GM12874 (cell line): ENCODE measurements at regions not wholly inside any gene's neighbourhood (a gene's known extent, or its start where the extent isn't known, plus 50 kb on each side); places are given as distances from the start of the nearest gene placed in this dataset.

Experiments
- CTCF ChIP-seq: IDR thresholded peaks from 2 replicates; pipeline ENCODE4 v1.5.1; 2011; ENCODE audit warnings: low read depth, mild to moderate bottlenecking, control low read depth, low read length, moderate library complexity; ENCODE audit not compliant: insufficient read depth

GRCh38 chr5:67639313-67639712 is 442.7 kb upstream of the CD180 start:
- no peak for TF ChIP-seq CTCF

GRCh38 chr5:67636850-67637524 is 440.4 kb upstream of the CD180 start:
- no peak for TF ChIP-seq CTCF

- no peak for TF ChIP-seq CTCF
These were observed 439.5 kb upstream of the CD180 start for GRCh38 chr5:67636091-67636490.

- no peak for TF ChIP-seq CTCF
These were observed 426.5 kb upstream of the CD180 start for GRCh38 chr5:67623078-67623477.

GRCh38 chr5:67620424-67621397 is 424.1 kb upstream of the CD180 start:
- no peak for TF ChIP-seq CTCF

GRCh38 chr5:67619636-67620035 is 423.0 kb upstream of the CD180 start:
- TF ChIP-seq CTCF, result no peak

- no peak for TF ChIP-seq CTCF
These were observed 422.6 kb upstream of the CD180 start for GRCh38 chr5:67619235-67619634.
